ENCODE measurements at regions not wholly inside any gene's neighbourhood (a gene's known extent, or its start where the extent isn't known, plus 50 kb on each side); places are given as distances from the start of the nearest gene placed in this dataset.

GRCh38 chr10:78871796-78872195, 197.0 kb upstream of the ZMIZ1 start:
- TF ChIP-seq RAD21 (IDR thresholded peaks at IDR 0.05; ENCODE audit: low read depth) = no peak
- TF ChIP-seq, protein P1, sequence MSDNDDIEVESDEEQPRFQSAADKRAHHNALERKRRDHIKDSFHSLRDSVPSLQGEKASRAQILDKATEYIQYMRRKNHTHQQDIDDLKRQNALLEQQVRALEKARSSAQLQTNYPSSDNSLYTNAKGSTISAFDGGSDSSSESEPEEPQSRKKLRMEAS (IDR thresholded peaks at IDR 0.05) = no peak
- TF ChIP-seq EGR1 (IDR thresholded peaks at IDR 0.05) = no peak
- TF ChIP-seq, protein P2, sequence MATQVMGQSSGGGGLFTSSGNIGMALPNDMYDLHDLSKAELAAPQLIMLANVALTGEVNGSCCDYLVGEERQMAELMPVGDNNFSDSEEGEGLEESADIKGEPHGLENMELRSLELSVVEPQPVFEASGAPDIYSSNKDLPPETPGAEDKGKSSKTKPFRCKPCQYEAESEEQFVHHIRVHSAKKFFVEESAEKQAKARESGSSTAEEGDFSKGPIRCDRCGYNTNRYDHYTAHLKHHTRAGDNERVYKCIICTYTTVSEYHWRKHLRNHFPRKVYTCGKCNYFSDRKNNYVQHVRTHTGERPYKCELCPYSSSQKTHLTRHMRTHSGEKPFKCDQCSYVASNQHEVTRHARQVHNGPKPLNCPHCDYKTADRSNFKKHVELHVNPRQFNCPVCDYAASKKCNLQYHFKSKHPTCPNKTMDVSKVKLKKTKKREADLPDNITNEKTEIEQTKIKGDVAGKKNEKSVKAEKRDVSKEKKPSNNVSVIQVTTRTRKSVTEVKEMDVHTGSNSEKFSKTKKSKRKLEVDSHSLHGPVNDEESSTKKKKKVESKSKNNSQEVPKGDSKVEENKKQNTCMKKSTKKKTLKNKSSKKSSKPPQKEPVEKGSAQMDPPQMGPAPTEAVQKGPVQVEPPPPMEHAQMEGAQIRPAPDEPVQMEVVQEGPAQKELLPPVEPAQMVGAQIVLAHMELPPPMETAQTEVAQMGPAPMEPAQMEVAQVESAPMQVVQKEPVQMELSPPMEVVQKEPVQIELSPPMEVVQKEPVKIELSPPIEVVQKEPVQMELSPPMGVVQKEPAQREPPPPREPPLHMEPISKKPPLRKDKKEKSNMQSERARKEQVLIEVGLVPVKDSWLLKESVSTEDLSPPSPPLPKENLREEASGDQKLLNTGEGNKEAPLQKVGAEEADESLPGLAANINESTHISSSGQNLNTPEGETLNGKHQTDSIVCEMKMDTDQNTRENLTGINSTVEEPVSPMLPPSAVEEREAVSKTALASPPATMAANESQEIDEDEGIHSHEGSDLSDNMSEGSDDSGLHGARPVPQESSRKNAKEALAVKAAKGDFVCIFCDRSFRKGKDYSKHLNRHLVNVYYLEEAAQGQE (IDR thresholded peaks at IDR 0.05; ENCODE audit: low read depth) = no peak
- no peak for TF ChIP-seq TAF1 (IDR thresholded peaks at IDR 0.05; ENCODE audit: low read depth)
- no peak for TF ChIP-seq TEAD4 (IDR thresholded peaks at IDR 0.05)
- no peak for TF ChIP-seq FOXM1 (IDR thresholded peaks at IDR 0.05; ENCODE audit: borderline replicate concordance, low read depth)
- no peak for TF ChIP-seq NFIC (IDR thresholded peaks at IDR 0.05)
- TF ChIP-seq ZBTB7A (IDR thresholded peaks at IDR 0.05; ENCODE audit: low read depth) = no peak
- TF ChIP-seq TCF12 (IDR thresholded peaks at IDR 0.05; ENCODE audit: low read depth) = no peak
- TF ChIP-seq USF1 (IDR thresholded peaks at IDR 0.05) = no peak
- no peak for TF ChIP-seq CREB1 (IDR thresholded peaks at IDR 0.05; ENCODE audit: low read depth)
- TF ChIP-seq EP300 (IDR thresholded peaks at IDR 0.05; ENCODE audit: borderline replicate concordance) = no peak
- no peak for TF ChIP-seq YY1 (IDR thresholded peaks at IDR 0.05; ENCODE audit: low read depth)
- TF ChIP-seq CEBPB (IDR thresholded peaks at IDR 0.05) = no peak

DNA sequence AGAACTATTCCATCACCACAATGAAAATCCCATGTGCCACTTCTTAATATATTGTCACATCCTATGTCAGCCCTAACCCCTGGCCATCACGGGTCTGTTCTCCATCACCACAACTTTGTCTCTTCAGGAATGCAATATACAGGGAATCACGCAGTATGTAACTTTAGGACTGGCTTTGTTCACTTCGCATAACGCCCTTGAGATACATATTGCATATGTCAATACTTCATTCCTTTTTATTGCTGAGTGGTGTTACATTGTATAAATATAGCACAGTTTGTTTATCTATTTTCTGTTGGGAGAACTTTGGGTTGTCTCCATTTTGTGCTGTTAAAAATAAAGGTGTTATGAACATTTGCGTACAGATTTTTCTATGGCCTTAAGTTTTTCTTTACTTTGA, 195.4 kb upstream of the ZMIZ1 start:
- no peak for TF ChIP-seq RAD21 (IDR thresholded peaks at IDR 0.05; ENCODE audit: low read depth)
- TF ChIP-seq TAF1 (IDR thresholded peaks at IDR 0.05; ENCODE audit: low read depth) = no peak
- TF ChIP-seq FOXM1 (IDR thresholded peaks at IDR 0.05; ENCODE audit: borderline replicate concordance, low read depth) = no peak
- TF ChIP-seq, protein P2 (IDR thresholded peaks at IDR 0.05; ENCODE audit: low read depth) = no peak
- TF ChIP-seq, protein P1 (IDR thresholded peaks at IDR 0.05) = no peak
- no peak for TF ChIP-seq CEBPB (IDR thresholded peaks at IDR 0.05)
- TF ChIP-seq NFIC (IDR thresholded peaks at IDR 0.05) = no peak
- TF ChIP-seq TEAD4 (IDR thresholded peaks at IDR 0.05) = no peak
- no peak for TF ChIP-seq EGR1 (IDR thresholded peaks at IDR 0.05)
- no peak for TF ChIP-seq YY1 (IDR thresholded peaks at IDR 0.05; ENCODE audit: low read depth)
- no peak for TF ChIP-seq EP300 (IDR thresholded peaks at IDR 0.05; ENCODE audit: borderline replicate concordance)
- no peak for TF ChIP-seq CREB1 (IDR thresholded peaks at IDR 0.05; ENCODE audit: low read depth)

- TF ChIP-seq EGR1 (IDR thresholded peaks at IDR 0.05) (no peak), CEBPB (IDR thresholded peaks at IDR 0.05) (no peak), YY1 (IDR thresholded peaks at IDR 0.05; ENCODE audit: low read depth) (no peak), TEAD4 (IDR thresholded peaks at IDR 0.05) (no peak), CREB1 (IDR thresholded peaks at IDR 0.05; ENCODE audit: low read depth) (no peak), EP300 (IDR thresholded peaks at IDR 0.05; ENCODE audit: borderline replicate concordance) (no peak), NFIC (IDR thresholded peaks at IDR 0.05) (no peak), ZBTB7A (IDR thresholded peaks at IDR 0.05; ENCODE audit: low read depth) (no peak), RAD21 (IDR thresholded peaks at IDR 0.05; ENCODE audit: low read depth) (no peak), TAF1 (IDR thresholded peaks at IDR 0.05; ENCODE audit: low read depth) (no peak), USF1 (IDR thresholded peaks at IDR 0.05) (no peak)
- TF ChIP-seq, protein P2 (IDR thresholded peaks at IDR 0.05; ENCODE audit: low read depth) = no peak
Observed at GRCh38 chr10:78875331-78875877, 193.4 kb upstream of the ZMIZ1 start.

- TF ChIP-seq CREB1 (IDR thresholded peaks at IDR 0.05; ENCODE audit: low read depth) (no peak), TEAD4 (IDR thresholded peaks at IDR 0.05) (no peak), ZBTB7A (IDR thresholded peaks at IDR 0.05; ENCODE audit: low read depth) (no peak), FOXM1 (IDR thresholded peaks at IDR 0.05; ENCODE audit: borderline replicate concordance, low read depth) (no peak), RAD21 (IDR thresholded peaks at IDR 0.05; ENCODE audit: low read depth) (no peak), CEBPB (IDR thresholded peaks at IDR 0.05) (no peak), TAF1 (IDR thresholded peaks at IDR 0.05; ENCODE audit: low read depth) (no peak), EP300 (IDR thresholded peaks at IDR 0.05; ENCODE audit: borderline replicate concordance) (no peak), NFIC (IDR thresholded peaks at IDR 0.05) (no peak), USF1 (IDR thresholded peaks at IDR 0.05) (no peak), EGR1 (IDR thresholded peaks at IDR 0.05) (no peak), TCF12 (IDR thresholded peaks at IDR 0.05; ENCODE audit: low read depth) (no peak), YY1 (IDR thresholded peaks at IDR 0.05; ENCODE audit: low read depth) (no peak)
- TF ChIP-seq, protein P2 (IDR thresholded peaks at IDR 0.05; ENCODE audit: low read depth) = no peak
- TF ChIP-seq, protein P1 (IDR thresholded peaks at IDR 0.05) = no peak
Observed at GRCh38 chr10:78875932-78876331, 192.8 kb upstream of the ZMIZ1 start.

Data from Ishikawa (cell line).